Glomerular endothelial cell (primary cell): ENCODE measurements at regions not wholly inside any gene's neighbourhood (a gene's known extent, or its start where the extent isn't known, plus 50 kb on each side); places are given as distances from the start of the nearest gene placed in this dataset.
"Not testable (repeated sequence)": the region's sequence is repeated elsewhere in the genome, so short reads cannot be mapped to it uniquely, and the experiment has no call there.

Source experiments
- DNase-seq: peaks from one replicate; pipeline ENCODE4 v3.0.0-alpha.2; 2011; ENCODE audit warnings: low read depth, low spot score; ENCODE audit errors: extremely low read depth

DNA sequence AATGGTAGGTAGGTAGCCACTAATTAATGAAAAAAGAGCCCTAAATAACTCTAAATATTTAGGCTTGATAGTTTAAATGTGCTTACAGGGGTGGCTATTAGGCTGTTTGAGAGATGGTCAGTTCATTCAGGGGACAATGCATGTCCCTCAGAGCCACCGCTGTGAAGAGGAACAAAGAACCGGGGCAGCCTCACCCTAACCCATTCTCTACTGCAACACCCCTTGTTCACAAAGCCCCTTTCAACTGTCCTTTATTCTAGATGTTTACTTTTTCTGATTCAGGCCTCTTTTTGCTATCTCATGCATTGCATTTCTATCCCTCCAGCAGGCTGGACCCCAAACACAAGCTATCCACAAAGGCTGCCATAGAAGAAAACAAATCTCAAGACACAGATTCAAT lies 906.7 kb downstream of the NR2F1-AS1 start:
- no peak for DNase-seq

- DNase-seq = no peak
These were observed 915.5 kb downstream of the NR2F1-AS1 start for GRCh38 chr5:92665506-92665905.

DNA sequence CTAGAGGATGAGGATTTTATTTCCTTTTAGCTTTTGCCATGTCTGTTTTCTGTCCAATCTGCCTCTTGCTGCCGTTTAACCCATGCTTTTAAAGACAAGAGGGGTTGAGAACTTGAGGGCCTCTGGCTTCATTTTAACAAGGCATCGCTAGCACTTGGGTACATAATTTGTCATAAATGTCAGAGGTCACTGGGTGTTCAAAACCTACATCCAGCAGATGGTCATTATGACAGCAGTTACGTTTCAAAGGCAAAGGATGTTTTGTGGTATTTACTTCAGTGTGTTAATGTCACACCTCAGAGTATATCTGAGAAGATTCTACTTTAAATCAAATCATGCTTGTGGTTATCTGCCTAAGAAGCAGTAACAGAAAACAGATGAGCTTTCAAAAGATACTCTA lies 918.3 kb downstream of the NR2F1-AS1 start:
- DNase-seq = no peak

DNA sequence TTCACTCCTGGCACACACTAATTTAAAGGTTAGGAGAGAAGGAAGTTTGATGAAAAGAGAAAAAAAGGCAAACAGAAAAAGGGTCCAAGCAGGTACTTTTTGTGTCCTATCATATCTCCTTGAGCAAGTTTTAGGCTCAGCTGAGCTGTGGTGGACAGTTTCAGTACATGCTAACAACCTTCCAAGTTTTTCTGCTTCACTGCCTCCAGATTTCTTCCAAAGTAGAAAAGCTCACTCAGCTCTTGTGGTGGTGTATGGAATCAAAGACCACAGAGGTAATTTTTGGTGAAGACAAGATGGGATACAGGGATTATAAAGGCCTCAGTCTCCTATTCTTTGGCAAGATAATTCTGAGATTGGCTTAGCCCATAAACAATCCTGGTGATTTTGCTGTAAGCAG lies 921.8 kb downstream of the NR2F1-AS1 start:
- DNase-seq = no peak

GRCh38 chr5:92654601-92655000 lies 926.4 kb downstream of the NR2F1-AS1 start:
- DNase-seq = not testable (repeated sequence)

DNA sequence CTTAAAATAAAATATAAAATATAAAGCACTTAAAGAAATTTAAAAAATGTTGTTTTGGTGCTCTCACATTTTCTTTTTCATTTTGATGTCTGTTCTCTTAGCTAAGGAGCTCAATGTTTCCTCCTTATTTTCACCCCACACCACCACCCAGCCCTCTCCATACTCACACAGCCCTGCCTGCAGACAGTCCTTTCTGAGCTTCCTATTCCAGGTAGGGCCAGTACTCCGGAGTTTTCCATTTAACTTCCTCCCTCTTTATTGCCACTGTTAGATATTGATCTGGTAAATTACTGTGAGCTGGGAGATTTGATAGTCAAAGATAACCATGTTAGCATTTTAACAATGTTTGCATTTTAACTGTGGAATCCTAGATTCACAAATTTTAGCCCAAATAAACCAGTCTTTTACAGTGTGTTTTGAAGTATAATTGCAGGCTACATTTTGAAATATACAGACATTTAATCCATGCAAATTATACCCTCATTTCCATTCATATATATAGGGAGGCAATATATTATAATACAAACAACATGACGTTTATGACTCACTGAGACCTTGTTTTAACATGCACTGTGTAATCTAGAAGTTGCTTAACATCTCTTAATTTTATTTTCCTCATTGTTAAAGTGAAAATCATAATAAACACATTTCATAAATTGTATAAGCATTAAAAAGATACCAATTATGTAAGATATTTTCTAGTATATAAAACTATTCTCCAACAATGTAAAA lies 927.1 kb downstream of the NR2F1-AS1 start:
- no peak for DNase-seq

- no peak for DNase-seq
These were observed 928.3 kb downstream of the NR2F1-AS1 start for GRCh38 chr5:92652756-92653155.

DNA sequence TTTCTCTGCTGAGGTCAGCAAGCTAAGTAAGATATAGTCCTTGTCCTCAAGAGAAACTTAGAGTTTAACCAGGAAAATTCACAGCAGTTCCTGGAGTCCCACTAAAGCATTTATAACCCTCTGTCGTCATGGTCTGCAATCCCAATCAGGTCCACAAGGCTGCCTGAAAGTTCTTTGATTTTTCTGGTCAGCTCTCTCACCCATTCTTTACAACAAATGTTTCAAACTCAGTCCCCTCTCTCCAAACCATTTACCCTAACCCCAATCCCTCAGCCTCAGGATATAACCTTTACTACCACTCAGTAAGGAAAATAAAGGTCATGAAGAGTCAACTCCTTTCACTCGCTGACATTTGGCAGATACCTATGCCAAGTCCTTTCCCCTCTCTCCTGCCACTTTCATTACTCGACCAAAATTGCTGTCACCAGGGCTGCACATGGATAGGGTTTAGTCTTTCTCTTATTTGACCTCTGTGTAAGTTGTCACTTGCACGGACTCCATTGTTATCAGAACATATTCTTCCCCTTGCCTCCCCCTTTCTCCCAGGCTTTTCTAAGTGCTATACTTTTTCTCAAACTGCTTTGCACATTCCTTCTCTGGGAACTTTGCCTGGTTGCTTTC lies 936.6 kb downstream of the NR2F1-AS1 start:
- DNase-seq = no peak

DNA sequence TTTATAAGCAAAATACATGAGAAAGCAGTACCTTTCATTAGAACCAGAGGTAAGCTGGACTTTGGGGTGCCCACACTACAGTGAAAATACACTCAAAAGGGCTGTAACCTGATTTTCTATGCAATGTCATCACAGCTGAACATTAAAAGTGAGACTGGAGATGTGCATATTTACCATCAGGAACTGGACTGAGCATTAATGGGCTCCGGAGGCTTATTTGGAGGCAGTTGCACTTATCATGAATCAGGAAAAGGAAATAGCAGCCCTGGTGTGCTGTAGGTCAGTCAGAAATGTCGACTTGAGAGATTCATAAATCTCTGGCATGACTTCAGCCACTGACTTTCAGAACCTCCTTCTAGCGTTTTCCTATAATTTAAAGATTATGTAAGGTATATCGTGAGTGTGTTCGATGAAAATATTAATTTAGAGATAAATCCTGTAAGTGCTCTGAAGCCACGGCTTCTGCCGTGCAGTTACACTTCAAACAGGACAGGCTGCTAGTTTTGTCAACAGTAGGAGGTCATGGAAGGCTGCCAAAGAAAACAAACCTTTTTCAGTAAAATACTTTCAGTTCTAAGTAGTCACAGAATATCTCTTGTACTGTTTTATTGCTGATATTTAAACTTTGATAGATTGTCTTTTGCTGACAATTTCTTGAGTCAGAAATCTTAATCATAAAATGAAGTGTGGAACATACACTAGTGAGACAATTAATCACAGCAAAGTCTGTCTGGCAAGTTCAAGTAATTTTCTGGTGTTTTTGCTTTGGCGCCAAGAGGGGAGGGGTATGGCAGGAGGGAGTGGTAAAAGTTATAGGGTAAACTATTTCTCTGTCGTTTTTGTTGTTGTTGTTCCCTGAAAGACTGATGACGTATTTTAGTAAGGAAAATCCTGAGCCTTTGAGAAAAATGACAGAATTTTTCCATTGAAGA lies 939.7 kb downstream of the NR2F1-AS1 start:
- peak; percentile 86 for DNase-seq

DNA sequence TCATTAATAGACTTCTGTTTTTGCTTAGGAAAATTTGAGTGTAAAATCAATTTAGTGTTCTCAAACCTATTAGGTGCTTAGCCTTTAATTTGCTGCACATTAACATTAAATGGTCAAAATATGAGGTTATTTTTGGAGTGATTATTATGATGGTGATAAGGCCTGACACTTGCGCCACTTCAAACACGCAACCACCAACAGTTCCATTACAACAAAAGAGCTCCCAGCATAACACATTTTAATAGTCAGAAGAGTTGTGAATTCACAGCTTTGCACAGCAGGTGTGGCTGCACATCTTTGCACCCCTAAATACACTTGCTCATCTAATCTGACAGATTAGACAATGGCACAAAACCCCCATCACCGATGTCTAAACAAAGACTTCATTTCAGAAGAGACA lies 940.7 kb downstream of the NR2F1-AS1 start:
- DNase-seq = no peak

DNA sequence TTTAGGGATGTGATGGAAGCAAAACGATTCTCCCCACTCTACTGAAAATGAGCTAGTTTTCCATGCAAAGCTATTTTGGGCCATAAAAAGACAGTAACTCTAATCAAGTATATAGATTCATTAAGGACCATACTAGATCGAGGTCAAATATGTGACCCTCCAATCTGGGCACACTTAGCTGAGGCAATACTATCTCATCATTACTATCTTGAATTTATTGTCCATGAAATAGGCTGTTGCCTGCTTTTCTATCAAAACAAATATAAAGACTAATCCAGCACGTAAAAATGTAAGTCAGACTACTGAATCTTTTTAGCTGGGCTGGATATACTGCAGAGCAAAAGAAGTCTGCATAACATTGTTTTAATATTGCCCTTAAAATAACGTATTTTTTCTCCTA lies 943.1 kb downstream of the NR2F1-AS1 start:
- DNase-seq = no peak

DNA sequence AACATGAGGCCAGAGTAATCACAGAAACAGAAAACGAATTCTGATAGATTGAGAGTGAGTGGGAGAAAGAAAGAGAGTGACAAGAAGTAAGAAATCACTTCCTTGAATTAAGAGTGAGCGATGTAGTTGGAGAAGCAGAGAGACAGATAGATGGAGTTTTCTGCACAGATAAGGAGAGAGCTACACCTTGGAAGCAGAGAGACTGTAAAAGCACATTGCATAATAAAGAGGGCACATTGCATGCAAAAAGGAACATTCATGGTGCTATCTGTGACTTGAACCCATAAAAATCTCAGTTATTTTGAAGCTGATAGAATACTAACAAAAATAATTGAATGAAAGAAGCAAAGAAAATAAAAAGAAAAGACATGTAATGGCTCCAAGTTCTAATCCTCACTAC lies 943.8 kb downstream of the NR2F1-AS1 start:
- no peak for DNase-seq

DNA sequence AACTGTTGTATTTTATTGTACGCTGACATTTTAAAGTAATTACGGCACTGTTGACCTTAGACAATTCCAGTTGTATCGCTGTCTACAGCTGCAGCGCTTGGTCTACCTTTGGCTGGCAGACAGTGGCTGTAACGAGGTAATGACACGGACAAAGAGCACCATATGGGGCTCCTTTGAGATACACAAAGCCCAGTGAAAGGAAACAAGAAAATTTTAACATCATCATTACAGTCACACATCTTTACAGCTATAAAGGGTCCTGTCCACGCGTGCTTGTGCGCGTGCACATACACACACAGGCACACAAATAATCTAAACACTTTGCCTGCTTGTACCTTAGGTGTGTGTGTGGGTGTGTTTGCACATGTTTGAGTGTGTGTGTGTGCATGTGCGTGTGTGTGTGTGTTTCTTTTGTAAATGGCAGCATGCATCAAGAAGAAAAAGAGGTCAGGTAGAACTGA lies 946.0 kb downstream of the NR2F1-AS1 start:
- no peak for DNase-seq

DNA sequence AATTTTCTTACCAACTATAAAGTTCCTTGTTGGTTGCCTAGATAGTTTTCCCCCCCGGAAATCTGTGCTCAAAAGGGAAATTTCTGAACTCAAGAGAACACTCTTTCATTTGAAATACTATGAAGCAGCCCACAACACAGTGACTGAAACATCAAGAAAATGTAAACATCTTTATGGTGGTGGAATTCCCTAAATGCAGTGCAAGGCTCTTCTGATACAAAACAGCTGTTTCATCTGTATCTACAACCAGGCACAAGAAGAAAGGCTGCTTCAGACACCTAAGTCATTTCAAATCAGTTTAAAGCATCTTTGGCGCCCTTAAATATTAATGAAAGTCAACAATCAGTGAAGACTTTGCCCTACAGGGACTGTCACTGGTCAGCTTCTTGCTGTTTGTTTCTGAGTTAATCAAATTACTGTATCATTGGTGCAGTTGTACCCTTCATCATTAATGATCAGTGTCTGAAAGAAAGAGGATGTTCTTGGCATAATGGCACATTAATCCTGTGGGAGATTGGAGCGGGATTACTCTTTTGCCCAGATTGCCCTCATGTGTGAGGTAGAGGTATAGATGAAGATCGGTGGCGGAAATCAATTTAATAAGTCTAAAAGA lies 947.0 kb downstream of the NR2F1-AS1 start:
- DNase-seq = no peak

DNA sequence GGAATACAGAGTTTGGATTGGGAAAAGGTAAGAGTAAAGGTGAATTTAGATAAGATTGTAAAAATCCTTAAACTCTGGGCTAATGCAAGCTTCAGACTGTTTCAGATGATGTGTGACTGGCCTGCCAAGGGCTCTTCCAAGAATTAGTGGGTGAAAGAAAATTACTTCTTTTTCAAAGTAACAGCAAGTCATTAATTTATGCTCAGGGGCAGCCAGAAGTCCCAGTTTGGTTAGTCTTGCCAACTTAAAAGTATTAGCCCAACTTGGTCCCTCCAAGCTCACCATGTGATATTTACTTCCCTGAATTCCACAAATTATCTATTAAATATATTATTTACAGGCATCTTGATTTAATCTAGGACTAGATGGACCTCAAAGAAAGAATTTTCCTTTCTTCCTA lies 947.8 kb downstream of the NR2F1-AS1 start:
- DNase-seq = no peak

- DNase-seq = not testable (repeated sequence)
These were observed 949.8 kb downstream of the NR2F1-AS1 start for GRCh38 chr5:92631237-92631701.

GRCh38 chr5:92629574-92629973 lies 951.4 kb downstream of the NR2F1-AS1 start:
- no peak for DNase-seq

DNA sequence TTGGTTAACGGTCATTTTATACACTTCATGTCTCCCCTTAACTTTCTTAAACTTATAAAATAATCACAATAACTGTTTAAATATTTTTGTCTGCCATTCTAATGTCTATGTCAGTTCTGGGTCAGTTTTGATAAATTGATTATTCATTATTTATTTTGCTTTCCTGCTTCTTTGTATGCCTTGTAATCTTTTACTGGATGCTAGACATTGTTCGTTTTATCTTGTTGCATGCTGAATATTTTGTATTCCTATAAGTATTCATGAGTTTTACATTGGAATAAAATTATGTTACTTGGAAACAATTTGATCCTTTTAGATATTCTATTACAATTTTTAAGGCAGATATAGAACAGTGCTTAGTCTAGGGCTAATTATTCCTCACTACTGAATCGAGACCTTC lies 952.0 kb downstream of the NR2F1-AS1 start:
- DNase-seq = no peak

GRCh38 chr5:92627186-92627585 lies 953.8 kb downstream of the NR2F1-AS1 start:
- DNase-seq = no peak

- no peak for DNase-seq
These were observed 964.9 kb downstream of the NR2F1-AS1 start for GRCh38 chr5:92616085-92616484.

- DNase-seq = no peak
These were observed 967.5 kb downstream of the NR2F1-AS1 start for GRCh38 chr5:92613546-92613945.
